ENCODE measurements at regions not wholly inside any gene's neighbourhood (a gene's known extent, or its start where the extent isn't known, plus 50 kb on each side); places are given as distances from the start of the nearest gene placed in this dataset.

DNA sequence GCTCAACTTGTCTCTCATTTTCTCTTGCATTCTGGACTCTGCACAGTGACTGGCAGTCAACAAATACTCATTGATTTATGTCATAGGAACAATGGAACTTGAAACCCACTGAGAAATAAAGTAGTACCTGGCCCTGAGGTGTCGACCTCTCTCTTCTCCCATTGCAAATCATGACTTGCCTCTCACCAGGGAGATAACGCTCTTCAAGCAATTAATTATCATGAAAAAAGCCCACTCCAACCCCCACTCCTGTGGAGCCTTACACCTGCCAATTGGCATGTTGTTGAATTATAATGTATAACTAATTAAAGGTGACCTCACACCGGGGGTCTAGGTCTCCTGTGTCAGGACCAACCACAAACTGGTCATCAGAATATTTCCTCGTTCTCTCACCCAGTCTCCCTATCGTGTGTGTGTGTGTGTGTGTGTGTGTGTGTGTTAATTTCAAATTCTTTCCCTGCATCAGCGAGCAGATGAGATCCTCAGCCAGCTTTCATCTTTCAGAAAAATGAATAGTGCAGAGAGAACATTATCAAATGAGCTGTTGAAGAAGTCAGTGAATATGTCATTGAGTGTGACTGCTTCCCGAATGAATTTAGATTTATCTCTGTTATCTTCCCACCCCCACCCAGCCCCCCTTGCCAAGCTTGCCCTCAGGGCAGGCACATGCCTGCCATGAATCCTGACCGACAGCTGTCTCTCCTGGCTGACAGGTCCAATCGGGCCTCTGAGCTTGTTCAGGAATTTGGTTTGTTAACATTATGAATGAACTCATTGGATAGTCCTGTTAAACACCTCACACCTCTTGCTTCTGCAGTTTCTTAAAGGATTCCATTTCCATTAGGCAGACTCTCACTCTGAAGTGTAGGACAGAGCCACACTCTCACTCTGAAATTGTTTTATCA, 357.4 kb downstream of the INSC start (continued):
- TF ChIP-seq, protein P1, sequence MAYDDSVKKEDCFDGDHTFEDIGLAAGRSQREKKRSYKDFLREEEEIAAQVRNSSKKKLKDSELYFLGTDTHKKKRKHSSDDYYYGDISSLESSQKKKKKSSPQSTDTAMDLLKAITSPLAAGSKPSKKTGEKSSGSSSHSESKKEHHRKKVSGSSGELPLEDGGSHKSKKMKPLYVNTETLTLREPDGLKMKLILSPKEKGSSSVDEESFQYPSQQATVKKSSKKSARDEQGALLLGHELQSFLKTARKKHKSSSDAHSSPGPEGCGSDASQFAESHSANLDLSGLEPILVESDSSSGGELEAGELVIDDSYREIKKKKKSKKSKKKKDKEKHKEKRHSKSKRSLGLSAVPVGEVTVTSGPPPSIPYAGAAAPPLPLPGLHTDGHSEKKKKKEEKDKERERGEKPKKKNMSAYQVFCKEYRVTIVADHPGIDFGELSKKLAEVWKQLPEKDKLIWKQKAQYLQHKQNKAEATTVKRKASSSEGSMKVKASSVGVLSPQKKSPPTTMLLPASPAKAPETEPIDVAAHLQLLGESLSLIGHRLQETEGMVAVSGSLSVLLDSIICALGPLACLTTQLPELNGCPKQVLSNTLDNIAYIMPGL (CRISPR knock-in tag; IDR thresholded peaks at IDR 0.05) = no peak
- no peak for TF ChIP-seq ZNF408 (CRISPR knock-in tag; IDR thresholded peaks at IDR 0.05; ENCODE audit: low read depth)
- no peak for TF ChIP-seq RAD51 (IDR thresholded peaks at IDR 0.05; ENCODE audit: borderline replicate concordance, low read depth)
- TF ChIP-seq SAFB (IDR thresholded peaks at IDR 0.05; ENCODE audit: borderline replicate concordance, low read depth, low read length) = no peak
- TF ChIP-seq POLR2AphosphoS5 (IDR thresholded peaks at IDR 0.05; ENCODE audit: control insufficient read depth, insufficient read depth, low read depth, low read length) = no peak
- TF ChIP-seq, protein P2, sequence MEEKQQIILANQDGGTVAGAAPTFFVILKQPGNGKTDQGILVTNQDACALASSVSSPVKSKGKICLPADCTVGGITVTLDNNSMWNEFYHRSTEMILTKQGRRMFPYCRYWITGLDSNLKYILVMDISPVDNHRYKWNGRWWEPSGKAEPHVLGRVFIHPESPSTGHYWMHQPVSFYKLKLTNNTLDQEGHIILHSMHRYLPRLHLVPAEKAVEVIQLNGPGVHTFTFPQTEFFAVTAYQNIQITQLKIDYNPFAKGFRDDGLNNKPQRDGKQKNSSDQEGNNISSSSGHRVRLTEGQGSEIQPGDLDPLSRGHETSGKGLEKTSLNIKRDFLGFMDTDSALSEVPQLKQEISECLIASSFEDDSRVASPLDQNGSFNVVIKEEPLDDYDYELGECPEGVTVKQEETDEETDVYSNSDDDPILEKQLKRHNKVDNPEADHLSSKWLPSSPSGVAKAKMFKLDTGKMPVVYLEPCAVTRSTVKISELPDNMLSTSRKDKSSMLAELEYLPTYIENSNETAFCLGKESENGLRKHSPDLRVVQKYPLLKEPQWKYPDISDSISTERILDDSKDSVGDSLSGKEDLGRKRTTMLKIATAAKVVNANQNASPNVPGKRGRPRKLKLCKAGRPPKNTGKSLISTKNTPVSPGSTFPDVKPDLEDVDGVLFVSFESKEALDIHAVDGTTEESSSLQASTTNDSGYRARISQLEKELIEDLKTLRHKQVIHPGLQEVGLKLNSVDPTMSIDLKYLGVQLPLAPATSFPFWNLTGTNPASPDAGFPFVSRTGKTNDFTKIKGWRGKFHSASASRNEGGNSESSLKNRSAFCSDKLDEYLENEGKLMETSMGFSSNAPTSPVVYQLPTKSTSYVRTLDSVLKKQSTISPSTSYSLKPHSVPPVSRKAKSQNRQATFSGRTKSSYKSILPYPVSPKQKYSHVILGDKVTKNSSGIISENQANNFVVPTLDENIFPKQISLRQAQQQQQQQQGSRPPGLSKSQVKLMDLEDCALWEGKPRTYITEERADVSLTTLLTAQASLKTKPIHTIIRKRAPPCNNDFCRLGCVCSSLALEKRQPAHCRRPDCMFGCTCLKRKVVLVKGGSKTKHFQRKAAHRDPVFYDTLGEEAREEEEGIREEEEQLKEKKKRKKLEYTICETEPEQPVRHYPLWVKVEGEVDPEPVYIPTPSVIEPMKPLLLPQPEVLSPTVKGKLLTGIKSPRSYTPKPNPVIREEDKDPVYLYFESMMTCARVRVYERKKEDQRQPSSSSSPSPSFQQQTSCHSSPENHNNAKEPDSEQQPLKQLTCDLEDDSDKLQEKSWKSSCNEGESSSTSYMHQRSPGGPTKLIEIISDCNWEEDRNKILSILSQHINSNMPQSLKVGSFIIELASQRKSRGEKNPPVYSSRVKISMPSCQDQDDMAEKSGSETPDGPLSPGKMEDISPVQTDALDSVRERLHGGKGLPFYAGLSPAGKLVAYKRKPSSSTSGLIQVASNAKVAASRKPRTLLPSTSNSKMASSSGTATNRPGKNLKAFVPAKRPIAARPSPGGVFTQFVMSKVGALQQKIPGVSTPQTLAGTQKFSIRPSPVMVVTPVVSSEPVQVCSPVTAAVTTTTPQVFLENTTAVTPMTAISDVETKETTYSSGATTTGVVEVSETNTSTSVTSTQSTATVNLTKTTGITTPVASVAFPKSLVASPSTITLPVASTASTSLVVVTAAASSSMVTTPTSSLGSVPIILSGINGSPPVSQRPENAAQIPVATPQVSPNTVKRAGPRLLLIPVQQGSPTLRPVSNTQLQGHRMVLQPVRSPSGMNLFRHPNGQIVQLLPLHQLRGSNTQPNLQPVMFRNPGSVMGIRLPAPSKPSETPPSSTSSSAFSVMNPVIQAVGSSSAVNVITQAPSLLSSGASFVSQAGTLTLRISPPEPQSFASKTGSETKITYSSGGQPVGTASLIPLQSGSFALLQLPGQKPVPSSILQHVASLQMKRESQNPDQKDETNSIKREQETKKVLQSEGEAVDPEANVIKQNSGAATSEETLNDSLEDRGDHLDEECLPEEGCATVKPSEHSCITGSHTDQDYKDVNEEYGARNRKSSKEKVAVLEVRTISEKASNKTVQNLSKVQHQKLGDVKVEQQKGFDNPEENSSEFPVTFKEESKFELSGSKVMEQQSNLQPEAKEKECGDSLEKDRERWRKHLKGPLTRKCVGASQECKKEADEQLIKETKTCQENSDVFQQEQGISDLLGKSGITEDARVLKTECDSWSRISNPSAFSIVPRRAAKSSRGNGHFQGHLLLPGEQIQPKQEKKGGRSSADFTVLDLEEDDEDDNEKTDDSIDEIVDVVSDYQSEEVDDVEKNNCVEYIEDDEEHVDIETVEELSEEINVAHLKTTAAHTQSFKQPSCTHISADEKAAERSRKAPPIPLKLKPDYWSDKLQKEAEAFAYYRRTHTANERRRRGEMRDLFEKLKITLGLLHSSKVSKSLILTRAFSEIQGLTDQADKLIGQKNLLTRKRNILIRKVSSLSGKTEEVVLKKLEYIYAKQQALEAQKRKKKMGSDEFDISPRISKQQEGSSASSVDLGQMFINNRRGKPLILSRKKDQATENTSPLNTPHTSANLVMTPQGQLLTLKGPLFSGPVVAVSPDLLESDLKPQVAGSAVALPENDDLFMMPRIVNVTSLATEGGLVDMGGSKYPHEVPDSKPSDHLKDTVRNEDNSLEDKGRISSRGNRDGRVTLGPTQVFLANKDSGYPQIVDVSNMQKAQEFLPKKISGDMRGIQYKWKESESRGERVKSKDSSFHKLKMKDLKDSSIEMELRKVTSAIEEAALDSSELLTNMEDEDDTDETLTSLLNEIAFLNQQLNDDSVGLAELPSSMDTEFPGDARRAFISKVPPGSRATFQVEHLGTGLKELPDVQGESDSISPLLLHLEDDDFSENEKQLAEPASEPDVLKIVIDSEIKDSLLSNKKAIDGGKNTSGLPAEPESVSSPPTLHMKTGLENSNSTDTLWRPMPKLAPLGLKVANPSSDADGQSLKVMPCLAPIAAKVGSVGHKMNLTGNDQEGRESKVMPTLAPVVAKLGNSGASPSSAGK (IDR thresholded peaks at IDR 0.05) = no peak
- no peak for TF ChIP-seq GATAD2B (IDR thresholded peaks at IDR 0.05; ENCODE audit: borderline replicate concordance)
- TF ChIP-seq, protein P3, sequence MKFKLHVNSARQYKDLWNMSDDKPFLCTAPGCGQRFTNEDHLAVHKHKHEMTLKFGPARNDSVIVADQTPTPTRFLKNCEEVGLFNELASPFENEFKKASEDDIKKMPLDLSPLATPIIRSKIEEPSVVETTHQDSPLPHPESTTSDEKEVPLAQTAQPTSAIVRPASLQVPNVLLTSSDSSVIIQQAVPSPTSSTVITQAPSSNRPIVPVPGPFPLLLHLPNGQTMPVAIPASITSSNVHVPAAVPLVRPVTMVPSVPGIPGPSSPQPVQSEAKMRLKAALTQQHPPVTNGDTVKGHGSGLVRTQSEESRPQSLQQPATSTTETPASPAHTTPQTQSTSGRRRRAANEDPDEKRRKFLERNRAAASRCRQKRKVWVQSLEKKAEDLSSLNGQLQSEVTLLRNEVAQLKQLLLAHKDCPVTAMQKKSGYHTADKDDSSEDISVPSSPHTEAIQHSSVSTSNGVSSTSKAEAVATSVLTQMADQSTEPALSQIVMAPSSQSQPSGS (CRISPR knock-in tag; IDR thresholded peaks at IDR 0.05) = no peak
- TF ChIP-seq, protein P4, sequence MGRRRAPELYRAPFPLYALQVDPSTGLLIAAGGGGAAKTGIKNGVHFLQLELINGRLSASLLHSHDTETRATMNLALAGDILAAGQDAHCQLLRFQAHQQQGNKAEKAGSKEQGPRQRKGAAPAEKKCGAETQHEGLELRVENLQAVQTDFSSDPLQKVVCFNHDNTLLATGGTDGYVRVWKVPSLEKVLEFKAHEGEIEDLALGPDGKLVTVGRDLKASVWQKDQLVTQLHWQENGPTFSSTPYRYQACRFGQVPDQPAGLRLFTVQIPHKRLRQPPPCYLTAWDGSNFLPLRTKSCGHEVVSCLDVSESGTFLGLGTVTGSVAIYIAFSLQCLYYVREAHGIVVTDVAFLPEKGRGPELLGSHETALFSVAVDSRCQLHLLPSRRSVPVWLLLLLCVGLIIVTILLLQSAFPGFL (CRISPR knock-in tag; IDR thresholded peaks at IDR 0.05) = no peak
- TF ChIP-seq TCFL5 (CRISPR knock-in tag; conservative IDR thresholded peaks at IDR 0.05) = no peak
